Nephron progenitor cell (in vitro differentiated cells): ENCODE measurements at regions not wholly inside any gene's neighbourhood (a gene's known extent, or its start where the extent isn't known, plus 50 kb on each side); places are given as distances from the start of the nearest gene placed in this dataset.

ENCODE experiments used
- DNase-seq: peaks from one replicate; pipeline ENCODE4 v3.0.0; 2021
- H3K27ac Mint-ChIP-seq: 2 replicates; pipeline ENCODE4 v1.8.0; 2021; ENCODE audit warnings: mild to moderate bottlenecking, moderate library complexity, mixed read lengths
- H3K27me3 Mint-ChIP-seq: 2 replicates; pipeline ENCODE4 v1.8.0; 2021; ENCODE audit warnings: mild to moderate bottlenecking, low read depth, mixed read lengths; ENCODE audit not compliant: poor library complexity
- H3K36me3 Mint-ChIP-seq: 2 replicates; pipeline ENCODE4 v1.8.0; 2021; ENCODE audit warnings: low read depth, mixed read lengths
- H3K4me1 Mint-ChIP-seq: 2 replicates; pipeline ENCODE4 v1.8.0; 2021; ENCODE audit warnings: mixed read lengths
- H3K4me3 Mint-ChIP-seq: 2 replicates; pipeline ENCODE4 v1.8.0; 2021; ENCODE audit warnings: mild to moderate bottlenecking, moderate library complexity, mixed read lengths
- H3K9me3 Mint-ChIP-seq: 2 replicates; pipeline ENCODE4 v1.8.0; 2021; ENCODE audit warnings: mild to moderate bottlenecking, moderate library complexity, mixed read lengths
- CTCF ChIP-seq: fragments of 200-600 bp; sonication (generic); IDR thresholded peaks from 2 replicates; pipeline ENCODE4 v1.5.0; 2021; ENCODE audit warnings: antibody characterized with exemption

DNA sequence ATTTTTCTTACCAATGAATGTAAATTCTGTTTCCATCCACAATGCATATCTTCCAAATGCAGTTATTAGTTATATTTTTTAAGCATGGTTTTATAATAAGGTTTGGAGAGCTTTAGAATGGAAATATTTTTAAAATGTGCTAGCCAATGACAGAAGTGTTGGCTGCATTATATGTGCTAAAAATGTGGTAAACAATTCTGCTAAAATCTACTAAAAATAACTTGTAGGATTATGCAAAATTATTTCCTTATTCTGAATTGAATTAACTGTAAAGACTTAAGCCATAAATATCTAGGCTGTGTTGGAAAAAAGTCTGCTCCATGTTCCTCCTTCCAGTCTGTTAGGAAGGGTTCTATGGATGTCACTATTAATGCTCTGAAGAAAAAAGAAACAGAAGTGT, 503.3 kb downstream of the PRR16 start:
- Mint-ChIP-seq H3K27ac (no peak overlapping the region), H3K4me3 (no peak overlapping the region), H3K27me3 (no peaks in the 10 kb centered on the region), H3K9me3 (peaks cover 5% of the 10 kb centered on the region), H3K36me3 (no peaks in the 10 kb centered on the region), H3K4me1 (no peaks in the 10 kb centered on the region)
- no peak for TF ChIP-seq CTCF
- no peak for DNase-seq

DNA sequence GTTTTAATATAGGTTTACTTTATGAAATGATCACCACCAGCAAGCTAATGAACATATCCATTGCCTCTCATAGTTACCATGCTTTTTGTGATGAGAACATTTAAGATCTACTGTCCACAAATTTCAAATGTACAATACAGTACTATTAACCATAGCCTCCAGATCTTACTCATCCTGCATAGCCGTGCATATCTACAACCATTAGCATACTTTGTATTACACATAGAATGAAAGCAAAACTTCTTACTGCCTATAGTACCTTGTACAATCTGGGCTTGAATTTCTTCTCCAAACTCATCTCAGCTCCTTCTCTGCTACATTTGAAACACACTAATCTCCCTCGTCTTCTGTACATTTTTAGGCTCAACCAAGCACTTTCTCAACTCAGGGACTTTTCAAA, 510.6 kb downstream of the PRR16 start:
- no peaks in the 10 kb centered on the region for H3K36me3 Mint-ChIP-seq
- peaks cover under 1% of the 10 kb centered on the region for H3K9me3 Mint-ChIP-seq
- H3K4me3 Mint-ChIP-seq, result no peak overlapping the region
- DNase-seq, result no peak
- no peak for TF ChIP-seq CTCF
- H3K27me3 Mint-ChIP-seq, result peaks cover 6% of the 10 kb centered on the region
- H3K27ac Mint-ChIP-seq, result no peak overlapping the region
- no peaks in the 10 kb centered on the region for H3K4me1 Mint-ChIP-seq

DNA sequence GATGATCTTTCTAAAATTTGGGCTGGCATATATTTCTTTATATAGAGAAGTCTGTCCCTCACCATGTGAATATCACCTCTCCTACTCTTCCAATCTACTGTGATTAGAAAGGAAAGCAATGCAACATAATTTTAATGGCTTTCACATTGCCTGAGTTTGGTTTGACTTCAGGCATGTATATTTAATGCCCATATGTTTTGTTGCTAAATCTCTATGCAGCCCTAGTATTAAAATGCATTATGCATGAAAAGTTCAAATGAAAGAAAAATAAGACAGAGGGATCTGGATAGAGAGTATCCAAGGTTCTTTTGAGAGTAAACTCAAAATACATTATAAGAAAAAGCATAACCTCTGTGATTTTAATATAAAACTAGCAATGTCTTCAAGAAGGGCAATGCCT, 518.3 kb downstream of the PRR16 start:
- no peak for DNase-seq
- Mint-ChIP-seq H3K27ac (no peak overlapping the region), H3K9me3 (no peaks in the 10 kb centered on the region), H3K36me3 (no peaks in the 10 kb centered on the region), H3K27me3 (peaks cover 6% of the 10 kb centered on the region), H3K4me3 (no peak overlapping the region), H3K4me1 (no peaks in the 10 kb centered on the region)
- TF ChIP-seq CTCF, result no peak

- Mint-ChIP-seq H3K36me3 (no peaks in the 10 kb centered on the region), H3K27ac (no peak overlapping the region), H3K4me1 (no peaks in the 10 kb centered on the region), H3K4me3 (no peak overlapping the region), H3K9me3 (no peaks in the 10 kb centered on the region), H3K27me3 (no peaks in the 10 kb centered on the region)
- TF ChIP-seq CTCF, result no peak
- no peak for DNase-seq
Measured at GRCh38 chr5:120985526-120985925, 521.4 kb downstream of the PRR16 start.

DNA sequence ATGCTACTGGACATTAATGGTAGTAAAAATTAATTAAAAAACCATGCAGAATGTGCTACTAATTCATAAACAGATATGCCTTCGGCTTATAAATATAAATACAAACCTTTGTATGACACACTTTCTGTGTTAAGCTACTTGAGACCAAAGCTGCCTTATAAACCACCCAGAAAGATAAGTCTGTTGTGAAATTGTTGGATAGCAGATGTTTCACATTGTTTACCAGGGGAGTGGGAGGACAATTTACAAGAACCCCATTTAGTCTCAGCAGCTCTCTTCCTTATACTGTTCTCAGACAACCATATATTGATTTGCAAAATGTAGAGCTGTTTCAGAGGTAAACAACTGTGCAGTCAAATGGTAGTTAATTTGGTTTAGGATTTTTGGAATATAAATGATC, 524.4 kb downstream of the PRR16 start:
- H3K27me3 Mint-ChIP-seq, result no peaks in the 10 kb centered on the region
- H3K27ac Mint-ChIP-seq, result no peak overlapping the region
- H3K4me1 Mint-ChIP-seq, result no peaks in the 10 kb centered on the region
- no peaks in the 10 kb centered on the region for H3K36me3 Mint-ChIP-seq
- no peak for DNase-seq
- no peak for TF ChIP-seq CTCF
- no peaks in the 10 kb centered on the region for H3K9me3 Mint-ChIP-seq
- no peak overlapping the region for H3K4me3 Mint-ChIP-seq

DNA sequence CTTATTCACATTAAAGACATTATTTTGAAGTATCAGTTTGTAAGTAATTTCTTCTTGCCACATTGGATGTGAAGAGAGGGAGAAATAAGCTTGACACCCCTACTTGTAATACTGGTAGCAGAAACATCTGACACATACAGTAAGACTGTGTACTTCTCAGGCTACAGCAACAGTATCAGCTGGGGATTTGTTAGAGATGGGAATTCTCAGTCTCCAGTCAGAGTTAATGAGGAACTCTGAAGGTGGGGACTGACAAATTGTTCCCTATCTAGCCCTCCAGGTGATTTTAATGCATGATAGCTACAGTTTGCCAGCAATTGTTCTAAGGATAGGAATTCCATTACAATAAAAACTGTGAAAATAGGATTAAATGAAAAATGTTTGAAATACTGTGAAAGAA, 524.8 kb downstream of the PRR16 start:
- no peak for DNase-seq
- Mint-ChIP-seq H3K27me3 (no peaks in the 10 kb centered on the region), H3K27ac (no peak overlapping the region), H3K4me1 (no peaks in the 10 kb centered on the region), H3K4me3 (no peak overlapping the region), H3K36me3 (no peaks in the 10 kb centered on the region), H3K9me3 (no peaks in the 10 kb centered on the region)
- TF ChIP-seq CTCF, result no peak
